OCI-LY7 (cell line): ENCODE measurements at regions not wholly inside any gene's neighbourhood (a gene's known extent, or its start where the extent isn't known, plus 50 kb on each side); places are given as distances from the start of the nearest gene placed in this dataset.
A peak's percentile ranks its signal among the peaks of the same experiment; 100 is the strongest.

Experiments used
- BruUV-seq: library from RNA; stranded (reverse); fragments of 400-500 nt; replicated peaks from 2 replicates; lab custom pipeline; 2021; lab: Mats Ljungman, UMichigan
- CTCF ChIA-PET: fragments of 300-600 bp; sonication (Branson Sonifier 250); formaldehyde crosslinking; loops from one replicate; lab custom pipeline; 2022; ENCODE audit warnings: antibody characterized with exemption; ENCODE audit not compliant: unreplicated experiment; lab: Charles Lee
- POLR2A ChIA-PET: fragments of 300-600 bp; sonication (Branson Sonifier 250); formaldehyde crosslinking; loops from one replicate; lab custom pipeline; 2022; ENCODE audit warnings: antibody characterized with exemption; lab: Charles Lee
- DNase-seq: peaks from one replicate; pipeline ENCODE4 v3.0.0-alpha.2; 2015; ENCODE audit warnings: low spot score
- H2AFZ ChIP-seq: fragments of 200-600 bp; sonication (generic), shearing (Covaris generic); 2 replicates; pipeline ENCODE4 v1.6.1; 2014; ENCODE audit warnings: mild to moderate bottlenecking, antibody characterized with exemption, low read length, moderate library complexity
- H3K27ac ChIP-seq: fragments of 200-600 bp; sonication (generic); 2 replicates; pipeline ENCODE4 v1.5.1; 2014; ENCODE audit warnings: mixed run types, low read depth, mild to moderate bottlenecking, moderate library complexity, low read length, inconsistent platforms; ENCODE audit not compliant: poor library complexity, severe bottlenecking
- H3K36me3 ChIP-seq: fragments of 200-600 bp; sonication (generic); 2 replicates; pipeline ENCODE4 v1.6.1; 2014; ENCODE audit warnings: mild to moderate bottlenecking, antibody characterized with exemption, low read length, moderate library complexity, mixed read lengths; ENCODE audit not compliant: insufficient read depth
- H3K4me1 ChIP-seq: fragments of 200-600 bp; sonication (generic); 2 replicates; pipeline ENCODE4 v1.5.1; 2014; ENCODE audit warnings: mild to moderate bottlenecking, low read length; ENCODE audit not compliant: insufficient read depth, poor library complexity, severe bottlenecking
- H3K4me2 ChIP-seq: fragments of 200-600 bp; sonication (generic); 2 replicates; pipeline ENCODE4 v1.6.1; 2014; ENCODE audit warnings: mild to moderate bottlenecking, low read length
- H3K4me3 ChIP-seq: fragments of 200-600 bp; sonication (generic); 2 replicates; pipeline ENCODE4 v1.5.1; 2014; ENCODE audit warnings: mild to moderate bottlenecking, low read depth, low read length; ENCODE audit not compliant: poor library complexity, severe bottlenecking
- H3K79me2 ChIP-seq: fragments of 200-600 bp; sonication (generic); 2 replicates; pipeline ENCODE4 v1.6.1; 2016; ENCODE audit warnings: low read depth, mild to moderate bottlenecking, low read length, moderate library complexity, mixed read lengths; ENCODE audit not compliant: insufficient read depth
- H3K9me2 ChIP-seq: fragments of 200-600 bp; sonication (generic); 2 replicates; pipeline ENCODE4 v1.6.1; 2016; ENCODE audit warnings: mild to moderate bottlenecking, low read length, mixed read lengths; ENCODE audit not compliant: insufficient read depth
- H3K9me3 ChIP-seq: fragments of 200-600 bp; sonication (generic); 2 replicates; pipeline ENCODE4 v1.6.1; 2014; ENCODE audit warnings: mild to moderate bottlenecking, mixed run types, low read length, mixed read lengths
- H4K20me1 ChIP-seq: fragments of 200-600 bp; sonication (generic); 2 replicates; pipeline ENCODE4 v1.6.1; 2014; ENCODE audit warnings: mild to moderate bottlenecking, antibody characterized with exemption, low read length, moderate library complexity, mixed read lengths; ENCODE audit not compliant: insufficient read depth
- CTCF ChIP-seq: fragments of 200-600 bp; sonication (generic); conservative IDR thresholded peaks from 2 replicates; pipeline ENCODE4 v1.5.1; 2014; ENCODE audit warnings: mild to moderate bottlenecking, antibody characterized with exemption, low read length, moderate library complexity, mixed read lengths
- EZH2phosphoT487 ChIP-seq: fragments of 200-600 bp; sonication (generic); IDR thresholded peaks from 2 replicates; pipeline ENCODE4 v1.6.1; 2018; ENCODE audit warnings: low read depth, borderline replicate concordance, mild to moderate bottlenecking, mixed run types, antibody characterized with exemption, low read length, moderate library complexity, mixed read lengths
- intact Hi-C: fragments of 100-400 bp; cut with micrococcal nuclease; formaldehyde crosslinking; loops from one replicate; pipeline ENCODE4 v1.10.0; 2022; ENCODE audit not compliant: unreplicated experiment

- Histone ChIP-seq H3K4me3 (no peak overlapping the region), H3K4me2 (no peak overlapping the region), H2AFZ (no peak overlapping the region), H3K9me2 (no peaks in the 10 kb centered on the region), H3K4me1 (peaks cover 3% of the 10 kb centered on the region), H4K20me1 (no peaks in the 10 kb centered on the region), H3K36me3 (no peaks in the 10 kb centered on the region), H3K9me3 (no peaks in the 10 kb centered on the region), H3K79me2 (no peaks in the 10 kb centered on the region), H3K27ac (no peak overlapping the region)
- BruUV-seq, result no TSS peak
- ChIA-PET POLR2A (no interaction called here), CTCF (no interaction called here)
- intact Hi-C loops, result no loop called here
- DNase-seq, result no peak
- no peak for TF ChIP-seq CTCF
- no peak for TF ChIP-seq EZH2phosphoT487
These were observed 633.1 kb downstream of the AJAP1 start for GRCh38 chr1:5287178-5288150.

GRCh38 chr1:5286244-5286643 lies 631.8 kb downstream of the AJAP1 start:
- no TSS peak for BruUV-seq
- peak; percentile 72 for TF ChIP-seq CTCF
- no peak for TF ChIP-seq EZH2phosphoT487
- ChIA-PET POLR2A (no interaction called here), CTCF (interaction anchor here (0.8 to 1.2 kb wide), 2 partner anchors 13 kb away, joined by 3 to 4 read pairs; no protein-coding TSS in a partner anchor)
- intact Hi-C loops, result no loop called here
- no peaks in the 10 kb centered on the region for H4K20me1 ChIP-seq
- H3K9me3 ChIP-seq, result no peaks in the 10 kb centered on the region
- no peaks in the 10 kb centered on the region for H3K79me2 ChIP-seq
- no peak overlapping the region for H3K4me2 ChIP-seq
- H3K27ac ChIP-seq, result no peak overlapping the region
- no peaks in the 10 kb centered on the region for H3K36me3 ChIP-seq
- H3K9me2 ChIP-seq, result no peaks in the 10 kb centered on the region
- peaks cover 3% of the 10 kb centered on the region for H3K4me1 ChIP-seq
- no peak overlapping the region for H3K4me3 ChIP-seq
- peak; percentile 40 for DNase-seq
- H2AFZ ChIP-seq, result no peak overlapping the region

GRCh38 chr1:5274527-5274926 lies 620.1 kb downstream of the AJAP1 start:
- H3K9me3 ChIP-seq, result no peaks in the 10 kb centered on the region
- no peaks in the 10 kb centered on the region for H3K36me3 ChIP-seq
- POLR2A ChIA-PET, result no interaction called here
- no peaks in the 10 kb centered on the region for H3K79me2 ChIP-seq
- H3K4me2 ChIP-seq, result no peak overlapping the region
- no peaks in the 10 kb centered on the region for H4K20me1 ChIP-seq
- intact Hi-C loops, result no loop called here
- no peak for TF ChIP-seq EZH2phosphoT487
- CTCF ChIA-PET, result no interaction called here
- H3K4me1 ChIP-seq, result peaks cover 9% of the 10 kb centered on the region
- no peak overlapping the region for H3K27ac ChIP-seq
- H3K9me2 ChIP-seq, result no peaks in the 10 kb centered on the region
- H3K4me3 ChIP-seq, result no peak overlapping the region
- no peak for DNase-seq
- no peak overlapping the region for H2AFZ ChIP-seq
- no TSS peak for BruUV-seq
